ENCODE measurements at regions not wholly inside any gene's neighbourhood (a gene's known extent, or its start where the extent isn't known, plus 50 kb on each side); places are given as distances from the start of the nearest gene placed in this dataset.

GRCh38 chr7:437329-438251 lies 82.1 kb downstream of the PDGFA start:
- H3K36me3 Mint-ChIP-seq, result no peaks in the 10 kb centered on the region
- POLR2A ChIA-PET, result no interaction called here
- no peak for DNase-seq
- H3K27me3 Mint-ChIP-seq, result no peaks in the 10 kb centered on the region
- no peak for ATAC-seq (ENCODE audit: low read depth)
- H3K4me1 Mint-ChIP-seq, result no peaks in the 10 kb centered on the region
- no peak overlapping the region for H3K4me3 Mint-ChIP-seq
- no peak overlapping the region for H3K27ac Mint-ChIP-seq
- H3K9me3 Mint-ChIP-seq, result peaks cover 3% of the 10 kb centered on the region

DNA sequence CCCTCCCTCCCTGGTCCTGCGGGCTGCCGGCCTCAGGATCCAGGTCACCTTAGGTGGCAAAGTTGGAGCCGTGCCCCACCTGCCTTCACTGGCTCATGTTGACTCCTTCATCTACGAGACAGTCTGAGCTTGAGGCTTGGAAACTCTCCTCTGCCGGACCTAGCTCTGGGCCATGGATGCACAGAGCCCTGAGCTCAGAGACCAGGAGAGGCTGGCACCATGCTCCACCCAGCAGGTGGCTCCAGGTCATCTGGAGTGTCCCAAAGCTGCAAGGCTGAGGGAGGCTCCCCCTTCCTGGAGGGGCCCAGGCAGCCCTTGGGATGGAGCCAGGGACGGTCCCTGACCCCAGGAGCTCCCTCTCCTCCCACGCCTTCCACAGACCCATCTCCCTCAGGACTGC lies 81.3 kb downstream of the PDGFA start:
- peaks cover 3% of the 10 kb centered on the region for H3K9me3 Mint-ChIP-seq
- H3K27ac Mint-ChIP-seq, result no peak overlapping the region
- no peaks in the 10 kb centered on the region for H3K4me1 Mint-ChIP-seq
- ATAC-seq (ENCODE audit: low read depth) (no peak), DNase-seq (no peak)
- POLR2A ChIA-PET, result no interaction called here
- no peaks in the 10 kb centered on the region for H3K36me3 Mint-ChIP-seq
- no peak overlapping the region for H3K4me3 Mint-ChIP-seq
- H3K27me3 Mint-ChIP-seq, result no peaks in the 10 kb centered on the region

- Mint-ChIP-seq H3K4me1 (no peaks in the 10 kb centered on the region), H3K27ac (no peak overlapping the region), H3K4me3 (no peak overlapping the region)
Observed at GRCh38 chr7:438916-439315, 80.7 kb downstream of the PDGFA start.

DNA sequence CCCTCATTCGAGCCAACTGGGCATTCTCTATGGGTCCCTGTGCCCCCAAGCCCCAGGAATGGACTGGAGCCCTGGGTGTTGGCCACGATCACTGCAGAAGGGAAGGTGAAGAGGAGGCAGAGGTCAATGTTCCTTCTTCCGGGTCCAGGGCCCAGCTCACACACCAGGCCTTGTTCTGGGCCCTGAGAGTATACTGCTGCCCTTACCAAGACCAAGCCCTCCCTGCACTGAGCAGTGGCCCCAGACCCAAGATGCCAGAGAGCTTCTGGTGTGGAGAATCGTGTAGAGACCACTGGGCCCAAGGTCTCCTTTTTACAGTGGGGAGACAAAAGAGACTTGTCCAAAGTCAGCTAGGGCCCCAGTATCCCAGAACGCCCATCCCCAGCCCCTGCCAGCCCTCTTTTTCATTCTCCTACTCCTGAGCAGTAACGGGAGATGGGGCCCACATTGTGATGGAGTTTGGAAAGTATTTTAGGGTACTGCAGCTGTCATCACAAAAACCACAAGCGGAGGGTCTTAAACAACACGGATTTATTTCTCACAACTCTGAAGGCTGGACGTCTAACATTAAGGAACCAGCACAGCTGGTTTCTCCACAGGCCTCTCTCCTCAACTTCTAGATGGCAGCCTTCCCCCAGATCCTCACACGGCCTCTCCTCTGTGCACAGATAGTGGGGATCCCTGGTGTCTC lies 79.4 kb downstream of the PDGFA start:
- POLR2A ChIA-PET, result no interaction called here
- H3K36me3 Mint-ChIP-seq, result no peaks in the 10 kb centered on the region
- H3K27me3 Mint-ChIP-seq, result no peaks in the 10 kb centered on the region
- DNase-seq, result no peak
- no peak for ATAC-seq (ENCODE audit: low read depth)
- no peak overlapping the region for H3K27ac Mint-ChIP-seq
- H3K9me3 Mint-ChIP-seq, result peaks cover 3% of the 10 kb centered on the region
- H3K4me1 Mint-ChIP-seq, result no peaks in the 10 kb centered on the region
- no peak overlapping the region for H3K4me3 Mint-ChIP-seq

More at GRCh38 chr7:438916-439315, 80.7 kb downstream of the PDGFA start:
- Mint-ChIP-seq H3K36me3 (no peaks in the 10 kb centered on the region), H3K27me3 (no peaks in the 10 kb centered on the region), H3K9me3 (peaks cover 3% of the 10 kb centered on the region)
- POLR2A ChIA-PET, result no interaction called here
- no peak for ATAC-seq (ENCODE audit: low read depth)
- DNase-seq, result no peak

GRCh38 chr7:441684-442421 lies 77.8 kb downstream of the PDGFA start:
- H3K27me3 Mint-ChIP-seq, result no peaks in the 10 kb centered on the region
- no peak overlapping the region for H3K27ac Mint-ChIP-seq
- H3K4me3 Mint-ChIP-seq, result no peak overlapping the region
- no peak for ATAC-seq (ENCODE audit: low read depth)
- H3K4me1 Mint-ChIP-seq, result no peaks in the 10 kb centered on the region
- no peaks in the 10 kb centered on the region for H3K36me3 Mint-ChIP-seq
- H3K9me3 Mint-ChIP-seq, result peaks cover 3% of the 10 kb centered on the region
- POLR2A ChIA-PET, result no interaction called here
- no peak for DNase-seq

- DNase-seq (no peak), ATAC-seq (ENCODE audit: low read depth) (no peak)
- Mint-ChIP-seq H3K36me3 (no peaks in the 10 kb centered on the region), H3K27ac (no peak overlapping the region), H3K9me3 (peaks cover 3% of the 10 kb centered on the region), H3K27me3 (no peaks in the 10 kb centered on the region), H3K4me3 (no peak overlapping the region), H3K4me1 (no peaks in the 10 kb centered on the region)
- POLR2A ChIA-PET, result no interaction called here
Observed at GRCh38 chr7:442457-442856, 77.2 kb downstream of the PDGFA start.

DNA sequence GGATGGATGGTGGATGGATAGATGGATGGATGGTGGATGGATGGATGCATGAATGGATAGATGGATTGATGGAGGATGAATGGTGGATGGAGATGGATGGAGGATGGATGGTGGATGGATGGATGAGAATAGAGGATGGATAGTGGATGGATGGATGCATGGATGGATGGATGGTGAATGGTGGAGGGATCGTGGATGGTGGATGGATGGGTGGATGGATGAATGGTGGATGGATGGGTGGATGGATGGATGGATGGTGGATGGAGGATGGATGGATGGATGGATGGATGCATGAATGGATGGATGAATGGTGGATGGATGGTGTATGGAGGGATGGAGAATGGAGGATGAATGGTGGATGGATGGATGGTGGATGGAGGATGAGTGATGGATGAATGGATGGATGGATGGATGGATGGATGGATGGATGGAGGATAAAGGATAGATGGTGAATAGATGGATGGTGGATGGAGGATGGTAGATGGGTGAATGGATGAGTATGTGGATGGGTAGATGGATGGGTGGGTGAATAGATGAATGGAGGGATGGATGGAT lies 76.3 kb downstream of the PDGFA start:
- Mint-ChIP-seq H3K27ac (no peak overlapping the region), H3K4me3 (no peak overlapping the region), H3K27me3 (no peaks in the 10 kb centered on the region), H3K36me3 (no peaks in the 10 kb centered on the region), H3K4me1 (no peaks in the 10 kb centered on the region), H3K9me3 (peaks cover 3% of the 10 kb centered on the region)
- no peak for ATAC-seq (ENCODE audit: low read depth)
- no peak for DNase-seq
- POLR2A ChIA-PET, result no interaction called here

- H3K4me1 Mint-ChIP-seq, result peaks cover 2% of the 10 kb centered on the region
- POLR2A ChIA-PET, result no interaction called here
- no peak overlapping the region for H3K4me3 Mint-ChIP-seq
- no peaks in the 10 kb centered on the region for H3K36me3 Mint-ChIP-seq
- peaks cover 3% of the 10 kb centered on the region for H3K9me3 Mint-ChIP-seq
- no peak overlapping the region for H3K27ac Mint-ChIP-seq
- H3K27me3 Mint-ChIP-seq, result no peaks in the 10 kb centered on the region
- no peak for DNase-seq
- no peak for ATAC-seq (ENCODE audit: low read depth)
Observed at GRCh38 chr7:444606-445005, 75.0 kb downstream of the PDGFA start.

DNA sequence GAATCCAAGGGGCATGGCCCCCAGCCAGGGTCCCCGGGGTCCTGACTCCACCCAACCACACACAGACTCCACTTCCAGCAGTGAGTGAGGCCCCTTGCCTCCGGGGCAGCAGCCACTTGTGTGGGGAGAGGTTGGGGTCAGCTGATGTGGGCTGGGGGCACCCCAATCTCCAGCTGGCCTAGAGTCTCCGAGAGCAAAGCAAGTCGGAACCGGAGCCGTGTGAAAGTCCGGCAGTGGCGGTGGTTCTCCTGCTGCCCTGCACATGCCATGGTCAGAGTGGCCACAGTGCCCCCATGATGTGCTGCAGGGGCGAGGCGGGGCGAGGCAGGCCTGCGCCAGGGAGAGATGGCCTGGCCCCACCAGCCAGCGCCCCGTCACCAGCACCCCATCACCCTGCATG lies 74.6 kb downstream of the PDGFA start:
- no peak for DNase-seq
- Mint-ChIP-seq H3K4me3 (no peak overlapping the region), H3K27ac (no peak overlapping the region), H3K27me3 (no peaks in the 10 kb centered on the region), H3K36me3 (no peaks in the 10 kb centered on the region), H3K9me3 (peaks cover 3% of the 10 kb centered on the region), H3K4me1 (peaks cover 2% of the 10 kb centered on the region)
- POLR2A ChIA-PET, result no interaction called here
- no peak for ATAC-seq (ENCODE audit: low read depth)

GRCh38 chr7:445563-446288 lies 73.9 kb downstream of the PDGFA start:
- ATAC-seq (ENCODE audit: low read depth), result no peak
- POLR2A ChIA-PET, result no interaction called here
- no peaks in the 10 kb centered on the region for H3K27me3 Mint-ChIP-seq
- no peaks in the 10 kb centered on the region for H3K36me3 Mint-ChIP-seq
- no peak for DNase-seq
- peaks cover 2% of the 10 kb centered on the region for H3K4me1 Mint-ChIP-seq
- no peak overlapping the region for H3K4me3 Mint-ChIP-seq
- peaks cover 1% of the 10 kb centered on the region for H3K9me3 Mint-ChIP-seq
- no peak overlapping the region for H3K27ac Mint-ChIP-seq

GRCh38 chr7:446289-446935 lies 73.2 kb downstream of the PDGFA start:
- H3K27me3 Mint-ChIP-seq, result peaks cover 6% of the 10 kb centered on the region
- H3K36me3 Mint-ChIP-seq, result no peaks in the 10 kb centered on the region
- DNase-seq, result no peak

More at GRCh38 chr7:446289-446935, 73.2 kb downstream of the PDGFA start:
- Mint-ChIP-seq H3K4me3 (no peak overlapping the region), H3K27ac (no peak overlapping the region), H3K4me1 (peaks cover 9% of the 10 kb centered on the region), H3K9me3 (no peaks in the 10 kb centered on the region)
- ATAC-seq (ENCODE audit: low read depth), result no peak
- POLR2A ChIA-PET, result no interaction called here
